SU-DHL-6 (cell line): ENCODE measurements at regions not wholly inside any gene's neighbourhood (a gene's known extent, or its start where the extent isn't known, plus 50 kb on each side); places are given as distances from the start of the nearest gene placed in this dataset.
"Not testable (repeated sequence)": the region's sequence is repeated elsewhere in the genome, so short reads cannot be mapped to it uniquely, and the experiment has no call there.

ENCODE experiments used
- EZH2phosphoT487 ChIP-seq: fragments of 200-600 bp; sonication (generic), shearing (Covaris generic); conservative IDR thresholded peaks from 2 replicates; pipeline ENCODE4 v1.6.1; 2018; ENCODE audit warnings: mild to moderate bottlenecking, antibody characterized with exemption, low read length, moderate library complexity, mixed read lengths
- TF ChIP-seq, protein P1 (sequence below): fragments of 200-600 bp; sonication (generic); IDR thresholded peaks from one replicate; pipeline ENCODE4 v1.5.1; 2017; ENCODE audit warnings: antibody characterized with exemption, mild to moderate bottlenecking, low read length, moderate library complexity; ENCODE audit not compliant: insufficient read depth, poor library complexity, severe bottlenecking

DNA sequence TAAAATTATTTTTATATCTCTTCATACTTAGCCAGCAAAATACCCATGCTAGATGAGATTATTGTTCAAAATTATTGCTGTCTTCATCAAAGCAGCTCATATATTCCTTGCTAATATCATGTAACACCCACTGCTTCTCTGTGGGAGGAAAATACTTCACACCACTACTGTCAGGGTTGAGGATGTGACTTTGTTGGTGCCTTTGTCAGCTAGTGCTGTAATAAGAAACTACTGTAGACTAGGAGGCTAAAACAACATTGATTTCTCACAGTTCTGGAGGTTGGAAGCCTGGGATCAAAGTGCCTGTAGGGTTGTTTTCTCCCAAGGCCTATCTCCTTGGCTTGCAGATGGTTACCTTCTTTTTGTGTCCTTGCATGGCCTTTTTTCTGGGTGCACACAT, 475.2 kb upstream of the ZNF337 start:
- TF ChIP-seq, protein P1, sequence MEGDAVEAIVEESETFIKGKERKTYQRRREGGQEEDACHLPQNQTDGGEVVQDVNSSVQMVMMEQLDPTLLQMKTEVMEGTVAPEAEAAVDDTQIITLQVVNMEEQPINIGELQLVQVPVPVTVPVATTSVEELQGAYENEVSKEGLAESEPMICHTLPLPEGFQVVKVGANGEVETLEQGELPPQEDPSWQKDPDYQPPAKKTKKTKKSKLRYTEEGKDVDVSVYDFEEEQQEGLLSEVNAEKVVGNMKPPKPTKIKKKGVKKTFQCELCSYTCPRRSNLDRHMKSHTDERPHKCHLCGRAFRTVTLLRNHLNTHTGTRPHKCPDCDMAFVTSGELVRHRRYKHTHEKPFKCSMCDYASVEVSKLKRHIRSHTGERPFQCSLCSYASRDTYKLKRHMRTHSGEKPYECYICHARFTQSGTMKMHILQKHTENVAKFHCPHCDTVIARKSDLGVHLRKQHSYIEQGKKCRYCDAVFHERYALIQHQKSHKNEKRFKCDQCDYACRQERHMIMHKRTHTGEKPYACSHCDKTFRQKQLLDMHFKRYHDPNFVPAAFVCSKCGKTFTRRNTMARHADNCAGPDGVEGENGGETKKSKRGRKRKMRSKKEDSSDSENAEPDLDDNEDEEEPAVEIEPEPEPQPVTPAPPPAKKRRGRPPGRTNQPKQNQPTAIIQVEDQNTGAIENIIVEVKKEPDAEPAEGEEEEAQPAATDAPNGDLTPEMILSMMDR: not testable (repeated sequence)
- TF ChIP-seq EZH2phosphoT487: not testable (repeated sequence)
